ENCODE measurements at regions not wholly inside any gene's neighbourhood (a gene's known extent, or its start where the extent isn't known, plus 50 kb on each side); places are given as distances from the start of the nearest gene placed in this dataset.
A peak's percentile ranks its signal among the peaks of the same experiment; 100 is the strongest.

- Histone ChIP-seq H3K36me3 (ENCODE audit: low read depth) (no peaks in the 10 kb centered on the region), H2AFZ (no peak overlapping the region), H4K20me1 (ENCODE audit: insufficient read depth) (no peaks in the 10 kb centered on the region), H3K9me2 (ENCODE audit: insufficient read depth) (no peaks in the 10 kb centered on the region), H3K4me3 (no peak overlapping the region), H3K9me3 (ENCODE audit: insufficient read depth, low read depth) (no peaks in the 10 kb centered on the region), H3K27ac (no peak overlapping the region), H3K4me2 (no peak overlapping the region), H3K79me2 (ENCODE audit: low read depth) (no peaks in the 10 kb centered on the region), H3F3A (ENCODE audit: insufficient read depth, low read depth) (no peaks in the 10 kb centered on the region), H3K27me3 (ENCODE audit: insufficient read depth, low read depth) (no peaks in the 10 kb centered on the region), H3K4me1 (replicated peaks; ENCODE audit: insufficient read depth) (no peaks in the 10 kb centered on the region)
- no peak for TF ChIP-seq EZH2 (IDR thresholded peaks at IDR 0.05; ENCODE audit: low read depth)
- TF ChIP-seq, protein P1, sequence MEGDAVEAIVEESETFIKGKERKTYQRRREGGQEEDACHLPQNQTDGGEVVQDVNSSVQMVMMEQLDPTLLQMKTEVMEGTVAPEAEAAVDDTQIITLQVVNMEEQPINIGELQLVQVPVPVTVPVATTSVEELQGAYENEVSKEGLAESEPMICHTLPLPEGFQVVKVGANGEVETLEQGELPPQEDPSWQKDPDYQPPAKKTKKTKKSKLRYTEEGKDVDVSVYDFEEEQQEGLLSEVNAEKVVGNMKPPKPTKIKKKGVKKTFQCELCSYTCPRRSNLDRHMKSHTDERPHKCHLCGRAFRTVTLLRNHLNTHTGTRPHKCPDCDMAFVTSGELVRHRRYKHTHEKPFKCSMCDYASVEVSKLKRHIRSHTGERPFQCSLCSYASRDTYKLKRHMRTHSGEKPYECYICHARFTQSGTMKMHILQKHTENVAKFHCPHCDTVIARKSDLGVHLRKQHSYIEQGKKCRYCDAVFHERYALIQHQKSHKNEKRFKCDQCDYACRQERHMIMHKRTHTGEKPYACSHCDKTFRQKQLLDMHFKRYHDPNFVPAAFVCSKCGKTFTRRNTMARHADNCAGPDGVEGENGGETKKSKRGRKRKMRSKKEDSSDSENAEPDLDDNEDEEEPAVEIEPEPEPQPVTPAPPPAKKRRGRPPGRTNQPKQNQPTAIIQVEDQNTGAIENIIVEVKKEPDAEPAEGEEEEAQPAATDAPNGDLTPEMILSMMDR (conservative IDR thresholded peaks at IDR 0.05): peak; percentile 68
- intact Hi-C loops (cut with micrococcal nuclease; ENCODE audit: unreplicated experiment): no loop called here
- DNase-seq: peak in 1 of 2 experiments; percentile 28
- no TSS peak for BruUV-seq (replicated peaks)
- ChIA-PET CTCF (no interaction called here), POLR2A (ENCODE audit: unreplicated experiment) (no interaction called here)
These were observed 172.7 kb upstream of the OR4E1 start for GRCh38 chr14:21846227-21846885.

- Histone ChIP-seq H3K36me3 (ENCODE audit: low read depth) (no peaks in the 10 kb centered on the region), H4K20me1 (ENCODE audit: insufficient read depth) (no peaks in the 10 kb centered on the region), H3K9me3 (ENCODE audit: insufficient read depth, low read depth) (no peaks in the 10 kb centered on the region), H3K4me1 (replicated peaks; ENCODE audit: insufficient read depth) (no peaks in the 10 kb centered on the region), H3K4me3 (no peak overlapping the region), H3K27me3 (ENCODE audit: insufficient read depth, low read depth) (no peaks in the 10 kb centered on the region), H3K27ac (no peak overlapping the region), H2AFZ (no peak overlapping the region), H3K79me2 (ENCODE audit: low read depth) (no peaks in the 10 kb centered on the region), H3F3A (ENCODE audit: insufficient read depth, low read depth) (no peaks in the 10 kb centered on the region), H3K4me2 (no peak overlapping the region), H3K9me2 (ENCODE audit: insufficient read depth) (no peaks in the 10 kb centered on the region)
- no TSS peak for BruUV-seq (replicated peaks)
- DNase-seq: no peak
- ChIA-PET POLR2A (ENCODE audit: unreplicated experiment) (no interaction called here), CTCF (interaction anchor here (0.6 kb wide), 1 partner anchor 47 kb away, joined by 4 read pairs; no protein-coding TSS in a partner anchor)
- intact Hi-C loops (cut with micrococcal nuclease; ENCODE audit: unreplicated experiment): no loop called here
- TF ChIP-seq, protein P1 (conservative IDR thresholded peaks at IDR 0.05): 0 out of 2 replicates have a peak, but pooled peaks have one; percentile 18
- no peak for TF ChIP-seq EZH2 (IDR thresholded peaks at IDR 0.05; ENCODE audit: low read depth)
These were observed 167.1 kb upstream of the OR4E1 start for GRCh38 chr14:21840765-21841164.

GRCh38 chr14:21833836-21834235 lies 160.2 kb upstream of the OR4E1 start:
- intact Hi-C loops (cut with micrococcal nuclease; ENCODE audit: unreplicated experiment): no loop called here
- TF ChIP-seq, protein P1 (conservative IDR thresholded peaks at IDR 0.05): no peak
- TF ChIP-seq EZH2 (IDR thresholded peaks at IDR 0.05; ENCODE audit: low read depth): no peak
- H3K9me3 ChIP-seq (ENCODE audit: insufficient read depth, low read depth): 0 out of 2 replicates have a peak, but pooled peaks cover 3% of the 10 kb centered on the region
- H3K27ac ChIP-seq: no peak overlapping the region
- H3K4me2 ChIP-seq: no peak overlapping the region
- no peaks in the 10 kb centered on the region for H3K9me2 ChIP-seq (ENCODE audit: insufficient read depth)
- BruUV-seq (replicated peaks): no TSS peak
- POLR2A ChIA-PET (ENCODE audit: unreplicated experiment): no interaction called here
- H3K4me3 ChIP-seq: no peak overlapping the region
- H3K79me2 ChIP-seq (ENCODE audit: low read depth): no peaks in the 10 kb centered on the region
- H2AFZ ChIP-seq: no peak overlapping the region
- no peaks in the 10 kb centered on the region for H3K4me1 ChIP-seq (replicated peaks; ENCODE audit: insufficient read depth)
- H3K27me3 ChIP-seq (ENCODE audit: insufficient read depth, low read depth): no peaks in the 10 kb centered on the region
- CTCF ChIA-PET: no interaction called here
- H3K36me3 ChIP-seq (ENCODE audit: low read depth): no peaks in the 10 kb centered on the region
- no peaks in the 10 kb centered on the region for H3F3A ChIP-seq (ENCODE audit: insufficient read depth, low read depth)
- H4K20me1 ChIP-seq (ENCODE audit: insufficient read depth): no peaks in the 10 kb centered on the region
- no peak for DNase-seq

Measured in PC-9 (cell line).